Heart left ventricle (tissue), 16 donors: ENCODE measurements at regions not wholly inside any gene's neighbourhood (a gene's known extent, or its start where the extent isn't known, plus 50 kb on each side); places are given as distances from the start of the nearest gene placed in this dataset.

ENCODE experiments used
- ATAC-seq, 4 donors: fragments of 200-7000 bp; cut with Tn5 transposase; one replicate each; pipeline ENCODE4 v1.9.1; 2020 to 2022; ENCODE audit warnings: moderate library complexity in 4 of 4, mild to moderate bottlenecking in 3 of 4, moderate number of reproducible peaks in 1 of 4
- DNase-seq, 5 donors: peaks; one replicate each; pipeline ENCODE4 v3.0.0-alpha.2; 2020
- H3K27ac ChIP-seq, 12 donors: fragments of 200-600 bp; sonication (generic) in 4 of 12; one replicate each; pipeline versions ENCODE4 v1.5.0 to v1.8.0; 2016 to 2022; ENCODE audit warnings: mild to moderate bottlenecking in 2 of 12
- H3K27me3 ChIP-seq, 9 donors: fragments of 200-600 bp; sonication (generic) in 2 of 9; one replicate each; pipeline versions ENCODE4 v1.5.1 to v1.8.0; 2016 to 2022; ENCODE audit warnings: mild to moderate bottlenecking in 3 of 9
- H3K36me3 ChIP-seq, 9 donors: fragments of 200-600 bp; sonication (generic) in 2 of 9; one replicate each; pipeline versions ENCODE4 v1.5.0 to v1.8.0; 2018 to 2022; ENCODE audit warnings: mild to moderate bottlenecking in 2 of 9
- H3K4me1 ChIP-seq, 12 donors: fragments of 200-600 bp; sonication (generic) in 4 of 12; one replicate each; pipeline versions ENCODE4 v1.5.0 to v1.8.0; 2016 to 2022; ENCODE audit warnings: mild to moderate bottlenecking in 3 of 12
- H3K4me3 ChIP-seq, 12 donors: fragments of 200-600 bp; sonication (generic) in 4 of 12; one replicate each; pipeline versions ENCODE4 v1.5.0 to v1.8.0; 2017 to 2022; ENCODE audit warnings: mild to moderate bottlenecking in 9 of 12, moderate library complexity in 4 of 12
- H3K9me3 ChIP-seq, 12 donors: fragments of 200-600 bp; sonication (generic) in 4 of 12; one replicate each; pipeline versions ENCODE4 v1.5.0 to v1.8.0; 2016 to 2022; ENCODE audit warnings: mild to moderate bottlenecking in 1 of 12
- POLR2A ChIP-seq, 2 donors: fragments of 450-650 bp; IDR thresholded peaks; one replicate each; pipeline ENCODE4 v1.6.1; 2017; ENCODE audit warnings: antibody characterized with exemption in 2 of 2, mild to moderate bottlenecking in 2 of 2, moderate library complexity in 2 of 2
- WGBS, 4 donors: extraction: QIAGEN DNeasy Blood & Tissue Kit in 2 of 4; methylation state at CpG; one replicate each; pipeline versions ENCODE4 v1.1.5 to v1.1.7; 2013 to 2018; 5-methylcytosine and 5-hydroxymethylcytosine counted together
- intact Hi-C, 10 donors: fragments of 100-400 bp; cut with DNase I; formaldehyde crosslinking; loops; one replicate each; pipeline versions ENCODE4 v1.11.1 to v1.14.2; 2022
- TF ChIP-seq, protein P1 (sequence below), 12 donors: fragments of 200-600 bp; sonication (generic) in 4 of 12; IDR thresholded peaks; one replicate each; pipeline versions ENCODE4 v1.5.0 to v1.8.0; 2018 to 2022; ENCODE audit warnings: antibody characterized with exemption in 12 of 12, mild to moderate bottlenecking in 5 of 12
- donor health status: ischemic (EF 13 %, LVEDD 7.1; RV severe dilation, severe dysfunction).
- donor health status: healthy with polysubstance abuse.
- donor health status: DM: no; HTN: yes; CAD: no.
- donor health status: DM: no; HTN: no; CAD: no.
- donor health status: ischemic (EF 25% LVEDD 6.9; RV normal size, moderate dysfunction).
- donor health status: ischemic (EF 25% LVEDD 5.7; RV mildly dilated, moderate dysfunction).
- donor health status: healthy.
- donor health status: DM: yes; HTN: yes; CAD: no.
- donor health status: ischemic (EF 35%, LVEDD 5.7; RV mildly dilated, moderate dysfunction).
- donor health status: nonischemic (EF 11% LVEDD 7.7; RV severe dilation, severe dysfunction).
- donor health status: DM: yes; HTN: yes; CAD: no.
- donor health status: PGD.
- donor health status: ischemic (EF 29% LVEDD 5.4; RV normal size, mild dysfunction).
- donor health status: nonischemic (EF 23%, LVEDD 6.1; RV moderate dilation, normal function).

DNA sequence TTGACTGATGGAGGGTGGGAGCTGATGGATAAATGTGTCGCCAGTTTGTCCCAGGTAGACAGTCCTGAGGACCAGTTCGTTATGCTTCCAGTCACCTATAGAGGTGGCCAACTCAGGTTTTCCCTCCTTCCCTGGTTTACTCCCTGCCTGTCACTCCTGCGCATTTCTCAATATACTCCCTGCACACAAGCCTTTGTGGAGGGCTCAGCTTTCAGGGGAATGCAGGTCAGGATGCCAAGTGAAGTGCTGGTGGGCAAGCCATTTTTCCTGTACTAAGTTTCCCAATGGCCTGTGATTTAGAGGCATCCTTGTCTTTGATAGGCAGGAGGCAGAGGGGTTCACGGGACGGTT is 473.5 kb upstream of the ZMIZ1 start:
- Histone ChIP-seq H3K9me3 (peaks cover 0 to 2% (median 0%) of the 10 kb centered on the region in 12 donors), H3K4me3 (no peak overlapping the region), H3K36me3 (no peaks in the 10 kb centered on the region), H3K27ac (no peak overlapping the region), H3K27me3 (no peaks in the 10 kb centered on the region), H3K4me1 (no peaks in the 10 kb centered on the region)
- WGBS, 4 donors, result 37 to 67% (median 54%) methylated on average over 5 of the region's 5 CpGs
- intact Hi-C loops, result loop anchor here in 1 of 10 donors (10.0 kb wide), 1 partner anchor 600 kb away; no protein-coding TSS in a partner anchor
- no peak for ATAC-seq
- DNase-seq, result no peak
- TF ChIP-seq, protein P1, sequence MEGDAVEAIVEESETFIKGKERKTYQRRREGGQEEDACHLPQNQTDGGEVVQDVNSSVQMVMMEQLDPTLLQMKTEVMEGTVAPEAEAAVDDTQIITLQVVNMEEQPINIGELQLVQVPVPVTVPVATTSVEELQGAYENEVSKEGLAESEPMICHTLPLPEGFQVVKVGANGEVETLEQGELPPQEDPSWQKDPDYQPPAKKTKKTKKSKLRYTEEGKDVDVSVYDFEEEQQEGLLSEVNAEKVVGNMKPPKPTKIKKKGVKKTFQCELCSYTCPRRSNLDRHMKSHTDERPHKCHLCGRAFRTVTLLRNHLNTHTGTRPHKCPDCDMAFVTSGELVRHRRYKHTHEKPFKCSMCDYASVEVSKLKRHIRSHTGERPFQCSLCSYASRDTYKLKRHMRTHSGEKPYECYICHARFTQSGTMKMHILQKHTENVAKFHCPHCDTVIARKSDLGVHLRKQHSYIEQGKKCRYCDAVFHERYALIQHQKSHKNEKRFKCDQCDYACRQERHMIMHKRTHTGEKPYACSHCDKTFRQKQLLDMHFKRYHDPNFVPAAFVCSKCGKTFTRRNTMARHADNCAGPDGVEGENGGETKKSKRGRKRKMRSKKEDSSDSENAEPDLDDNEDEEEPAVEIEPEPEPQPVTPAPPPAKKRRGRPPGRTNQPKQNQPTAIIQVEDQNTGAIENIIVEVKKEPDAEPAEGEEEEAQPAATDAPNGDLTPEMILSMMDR (IDR thresholded peaks at IDR 0.05), result no peak
- no peak for TF ChIP-seq POLR2A (IDR thresholded peaks at IDR 0.05)

DNA sequence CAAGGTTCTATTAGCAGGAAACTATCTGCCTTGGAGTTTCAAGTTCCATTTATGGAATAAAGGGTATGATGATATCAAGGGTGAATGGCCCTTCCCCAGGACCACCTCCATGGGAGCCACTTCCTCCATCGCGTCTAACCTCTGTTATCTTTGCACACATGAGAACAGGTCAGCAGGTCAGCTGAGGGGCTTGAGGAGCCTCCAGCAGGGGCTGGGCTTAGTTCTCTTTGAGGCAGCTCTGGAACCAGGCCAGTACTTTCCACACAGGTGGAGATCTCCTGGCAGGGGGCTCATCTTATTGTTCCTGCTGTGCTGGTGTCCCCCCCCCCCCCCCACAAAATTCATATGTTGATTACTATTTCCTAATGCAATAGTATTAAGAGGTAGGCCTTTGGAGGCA is 472.2 kb upstream of the ZMIZ1 start:
- intact Hi-C loops, result loop anchor here in 1 of 10 donors (10.0 kb wide), 1 partner anchor 598 kb away; no protein-coding TSS in a partner anchor
- DNase-seq (no peak), ATAC-seq (no peak)
- H3K36me3 ChIP-seq, result no peaks in the 10 kb centered on the region
- no peak overlapping the region for H3K4me3 ChIP-seq
- no peak for TF ChIP-seq POLR2A (IDR thresholded peaks at IDR 0.05)
- TF ChIP-seq, protein P1 (IDR thresholded peaks at IDR 0.05), result no peak
- H3K9me3 ChIP-seq, result no peaks in the 10 kb centered on the region
- no peak overlapping the region for H3K27ac ChIP-seq
- 68 to 77% (median 74%) methylated on average over 2 of the region's 2 CpGs for WGBS, 4 donors
- H3K27me3 ChIP-seq, result no peaks in the 10 kb centered on the region
- H3K4me1 ChIP-seq, result no peaks in the 10 kb centered on the region

DNA sequence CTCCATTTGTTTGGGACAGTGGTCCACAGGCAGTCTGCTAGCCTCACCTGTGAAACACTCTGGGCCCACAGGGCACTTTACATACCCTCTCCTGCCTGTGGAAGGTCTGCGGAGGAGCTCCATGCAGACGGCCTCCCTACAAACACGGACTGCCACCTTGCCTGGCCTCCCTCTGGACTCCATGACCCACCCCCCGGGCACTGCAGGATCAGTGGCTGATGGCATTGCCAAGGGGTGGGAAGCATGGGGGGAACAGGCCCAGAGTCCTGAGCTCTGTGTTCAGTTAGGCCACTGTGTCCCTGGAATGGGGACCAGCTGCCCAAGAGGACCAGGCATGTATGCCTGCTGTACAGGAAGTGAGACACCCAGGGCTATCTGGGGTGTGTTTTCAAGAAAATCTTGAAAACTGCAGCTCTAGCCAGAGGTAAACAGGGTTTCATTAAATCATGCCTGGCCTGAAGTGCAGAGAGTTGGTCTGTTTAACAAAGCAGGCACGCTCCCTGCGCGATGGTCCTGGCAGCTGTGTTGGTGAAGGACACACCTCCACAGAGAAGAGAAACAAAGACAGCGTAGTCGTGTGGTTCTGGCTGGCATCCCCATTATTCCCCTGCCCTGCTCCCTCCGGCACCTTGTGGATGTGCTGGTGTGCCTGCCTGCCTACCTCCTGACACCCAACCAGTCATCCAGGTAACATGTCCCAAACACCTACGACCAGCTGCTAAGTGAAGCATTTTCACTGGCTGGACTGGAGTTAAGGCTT is 470.8 kb upstream of the ZMIZ1 start:
- no peak for DNase-seq
- TF ChIP-seq, protein P1 (IDR thresholded peaks at IDR 0.05), result no peak
- TF ChIP-seq POLR2A (IDR thresholded peaks at IDR 0.05), result no peak
- no peak overlapping the region for H3K4me3 ChIP-seq
- no peaks in the 10 kb centered on the region for H3K36me3 ChIP-seq
- no peaks in the 10 kb centered on the region for H3K9me3 ChIP-seq
- no peaks in the 10 kb centered on the region for H3K4me1 ChIP-seq
- no peak overlapping the region for H3K27ac ChIP-seq
- ATAC-seq, result no peak
- H3K27me3 ChIP-seq, result no peaks in the 10 kb centered on the region
- intact Hi-C loops, result loop anchor here in 1 of 10 donors (10.0 kb wide), 1 partner anchor 597 kb away; no protein-coding TSS in a partner anchor
- 94 to 95% (median 94%) methylated on average over 7 to 11 of the region's 11 CpGs for WGBS, 4 donors

DNA sequence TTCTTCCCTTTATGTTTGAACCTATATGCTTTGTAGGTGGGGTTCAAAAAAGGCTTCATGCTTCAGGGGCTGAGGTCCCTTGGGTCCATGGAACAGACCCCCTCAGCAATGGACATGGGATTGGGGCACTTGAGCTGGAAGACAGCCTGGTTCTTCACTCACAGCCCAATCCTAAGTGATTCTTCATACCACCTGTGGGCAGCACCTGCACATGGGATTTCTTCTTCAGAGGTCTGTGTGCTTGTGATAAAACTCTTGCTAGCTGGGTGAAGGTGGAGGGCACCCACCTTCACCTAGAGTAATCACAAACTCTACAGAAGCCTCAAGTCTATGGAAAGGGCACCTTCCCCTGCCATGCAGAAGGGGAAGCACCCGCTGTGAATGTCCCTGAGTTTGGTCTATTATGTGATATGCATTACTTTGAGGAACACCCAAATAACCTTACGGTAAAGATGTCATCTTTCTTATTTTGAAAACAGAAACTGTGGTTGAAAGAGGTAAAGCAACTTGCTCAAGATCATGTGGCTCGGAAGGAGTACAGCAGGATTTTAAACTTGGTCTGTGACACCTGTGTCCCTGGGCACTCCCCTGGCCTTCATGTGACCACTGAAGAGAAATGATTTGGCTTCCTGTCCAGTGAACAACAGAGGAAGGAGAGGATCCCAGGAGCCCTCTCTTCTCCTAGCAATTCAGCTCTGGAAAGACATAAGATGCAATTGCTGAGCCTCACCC is 469.5 kb upstream of the ZMIZ1 start:
- no peak for DNase-seq
- no peaks in the 10 kb centered on the region for H3K27me3 ChIP-seq
- TF ChIP-seq, protein P1 (IDR thresholded peaks at IDR 0.05), result no peak
- no peak for TF ChIP-seq POLR2A (IDR thresholded peaks at IDR 0.05)
- no peak for ATAC-seq
- 81 to 92% (median 90%) methylated on average over 3 of the region's 3 CpGs for WGBS, 4 donors
- intact Hi-C loops, result loop anchor here in 1 of 10 donors (10.0 kb wide), 1 partner anchor 596 kb away; no protein-coding TSS in a partner anchor
- no peaks in the 10 kb centered on the region for H3K4me1 ChIP-seq
- no peak overlapping the region for H3K27ac ChIP-seq
- no peaks in the 10 kb centered on the region for H3K9me3 ChIP-seq
- no peaks in the 10 kb centered on the region for H3K36me3 ChIP-seq
- no peak overlapping the region for H3K4me3 ChIP-seq
